Kidney epithelial cell (primary cell): ENCODE measurements at regions not wholly inside any gene's neighbourhood (a gene's known extent, or its start where the extent isn't known, plus 50 kb on each side); places are given as distances from the start of the nearest gene placed in this dataset.
"Not testable (repeated sequence)": the region's sequence is repeated elsewhere in the genome, so short reads cannot be mapped to it uniquely, and the experiment has no call there.

Experiments used
- DNase-seq: peaks from one replicate; pipeline ENCODE4 v3.0.0-alpha.2; 2010; ENCODE audit warnings: low read depth
- H3K27me3 ChIP-seq: 2 replicates; pipeline ENCODE4 v1.6.0; 2011; ENCODE audit warnings: low read length; ENCODE audit not compliant: control insufficient read depth, insufficient read depth
- H3K36me3 ChIP-seq: 2 replicates; pipeline ENCODE4 v1.5.1; 2011; ENCODE audit warnings: low read length; ENCODE audit not compliant: control insufficient read depth, insufficient read depth
- H3K4me3 ChIP-seq: 2 replicates; pipeline ENCODE4 v1.5.1; 2011; ENCODE audit warnings: low read depth, mild to moderate bottlenecking, control low read depth, low read length
- CTCF ChIP-seq: IDR thresholded peaks from 2 replicates; pipeline ENCODE4 v1.5.1; 2011; ENCODE audit warnings: mild to moderate bottlenecking, moderate library complexity, low read length, control low read depth, inconsistent platforms; ENCODE audit not compliant: insufficient read depth, poor library complexity, severe bottlenecking

GRCh38 chr6:144952456-144953240, 667.5 kb downstream of the UTRN start:
- Histone ChIP-seq H3K27me3 (no peaks in the 10 kb centered on the region), H3K4me3 (no peak overlapping the region), H3K36me3 (peaks cover 1% of the 10 kb centered on the region)
- TF ChIP-seq CTCF: no peak
- DNase-seq: no peak

- TF ChIP-seq CTCF: no peak
- Histone ChIP-seq H3K36me3 (no peaks in the 10 kb centered on the region), H3K27me3 (no peaks in the 10 kb centered on the region), H3K4me3 (no peak overlapping the region)
- DNase-seq: peak; percentile 78
These were observed 668.6 kb downstream of the UTRN start for GRCh38 chr6:144953552-144954240.

- no peak for TF ChIP-seq CTCF
- H3K36me3 ChIP-seq: no peaks in the 10 kb centered on the region
- no peaks in the 10 kb centered on the region for H3K27me3 ChIP-seq
- no peak overlapping the region for H3K4me3 ChIP-seq
- no peak for DNase-seq
These were observed 669.1 kb downstream of the UTRN start for GRCh38 chr6:144954241-144954556.

- DNase-seq: no peak
- TF ChIP-seq CTCF: no peak
- Histone ChIP-seq H3K27me3 (no peaks in the 10 kb centered on the region), H3K4me3 (no peak overlapping the region), H3K36me3 (no peaks in the 10 kb centered on the region)
These were observed 670.3 kb downstream of the UTRN start for GRCh38 chr6:144955392-144955791.

GRCh38 chr6:144955859-144956258, 670.7 kb downstream of the UTRN start:
- no peak for TF ChIP-seq CTCF
- no peaks in the 10 kb centered on the region for H3K27me3 ChIP-seq
- no peak overlapping the region for H3K4me3 ChIP-seq
- no peaks in the 10 kb centered on the region for H3K36me3 ChIP-seq
- no peak for DNase-seq

- not testable (repeated sequence) for DNase-seq, H3K4me3 ChIP-seq, H3K36me3 ChIP-seq, H3K27me3 ChIP-seq
These were observed 671.6 kb downstream of the UTRN start for GRCh38 chr6:144956697-144957096.
